ENCODE measurements at regions not wholly inside any gene's neighbourhood (a gene's known extent, or its start where the extent isn't known, plus 50 kb on each side); places are given as distances from the start of the nearest gene placed in this dataset.

DNA sequence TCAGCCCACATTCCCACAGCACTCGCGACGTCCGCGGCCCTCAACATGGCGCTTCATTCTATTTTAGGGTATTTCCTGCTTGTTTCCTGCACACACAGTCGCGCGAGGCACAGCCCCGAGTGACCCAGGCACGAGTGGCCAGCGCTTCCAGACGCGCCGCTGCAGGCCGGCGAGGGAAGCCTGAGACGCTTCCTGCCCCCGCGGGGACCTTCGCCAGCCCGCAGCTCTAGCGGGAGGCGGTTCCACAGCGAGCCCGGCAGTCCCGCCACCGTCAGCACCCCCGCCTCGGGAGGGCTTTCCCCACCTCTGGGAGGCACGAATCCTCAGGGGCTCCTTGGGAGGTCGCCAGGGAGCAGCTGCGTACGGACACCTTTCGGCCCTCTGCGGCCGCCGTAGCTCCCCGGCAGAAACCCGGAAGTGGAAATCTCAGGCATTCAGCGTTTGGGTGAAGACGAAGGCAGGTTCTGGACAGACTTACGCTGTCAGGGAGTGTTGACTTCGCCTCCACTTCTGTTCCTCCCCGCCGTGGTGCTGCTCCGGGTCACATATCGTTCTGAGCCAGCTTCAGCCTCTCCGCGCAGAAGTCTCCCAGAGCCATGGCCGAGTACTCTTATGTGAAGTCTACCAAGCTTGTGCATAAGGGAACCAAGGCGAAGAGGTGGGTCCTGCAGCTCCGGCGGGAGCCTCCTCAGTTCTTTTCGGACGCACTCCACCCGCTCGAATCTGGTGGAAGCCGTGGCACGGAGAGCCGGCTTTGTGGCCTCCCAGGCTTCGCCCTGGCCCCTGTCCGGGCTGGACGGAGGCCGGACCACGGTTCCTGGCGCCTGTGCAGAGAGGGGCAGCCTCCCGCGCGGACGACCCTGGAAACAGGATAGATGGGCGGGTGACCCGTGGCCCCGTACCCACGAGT is 2925.9 kb upstream of the OR11H1 start (continued):
- TF ChIP-seq SNIP1 (IDR thresholded peaks at IDR 0.05; ENCODE audit: low read depth) = no peak
- no peak for TF ChIP-seq PRMT5 (CRISPR knock-in tag; IDR thresholded peaks at IDR 0.05)
- no peak for TF ChIP-seq YBX1 (IDR thresholded peaks at IDR 0.05)
- no peak for TF ChIP-seq GATAD2A (IDR thresholded peaks at IDR 0.05)
- TF ChIP-seq STAT5B (CRISPR knock-in tag; IDR thresholded peaks at IDR 0.05) = no peak
- no peak for TF ChIP-seq EWSR1 (IDR thresholded peaks at IDR 0.05; ENCODE audit: borderline replicate concordance, low read depth, partially characterized antibody)
- TF ChIP-seq, protein P1, sequence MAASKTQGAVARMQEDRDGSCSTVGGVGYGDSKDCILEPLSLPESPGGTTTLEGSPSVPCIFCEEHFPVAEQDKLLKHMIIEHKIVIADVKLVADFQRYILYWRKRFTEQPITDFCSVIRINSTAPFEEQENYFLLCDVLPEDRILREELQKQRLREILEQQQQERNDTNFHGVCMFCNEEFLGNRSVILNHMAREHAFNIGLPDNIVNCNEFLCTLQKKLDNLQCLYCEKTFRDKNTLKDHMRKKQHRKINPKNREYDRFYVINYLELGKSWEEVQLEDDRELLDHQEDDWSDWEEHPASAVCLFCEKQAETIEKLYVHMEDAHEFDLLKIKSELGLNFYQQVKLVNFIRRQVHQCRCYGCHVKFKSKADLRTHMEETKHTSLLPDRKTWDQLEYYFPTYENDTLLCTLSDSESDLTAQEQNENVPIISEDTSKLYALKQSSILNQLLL (CRISPR knock-in tag; IDR thresholded peaks at IDR 0.05; ENCODE audit: borderline replicate concordance) = no peak
- no peak for TF ChIP-seq ZBTB1 (CRISPR knock-in tag; IDR thresholded peaks at IDR 0.05; ENCODE audit: borderline replicate concordance, low read depth)
- TF ChIP-seq ZFX (CRISPR knock-in tag; IDR thresholded peaks at IDR 0.05) = peak; percentile 83
- peak; percentile 76 for TF ChIP-seq DIDO1 (tag; IDR thresholded peaks at IDR 0.05; ENCODE audit: low read depth)
- no peak for TF ChIP-seq TEAD2 (tag; IDR thresholded peaks at IDR 0.05)
- TF ChIP-seq MBD1 (CRISPR knock-in tag; IDR thresholded peaks at IDR 0.05) = no peak
- no peak; the same call in 1 of the 2 replicates for TF ChIP-seq E2F3 (CRISPR knock-in tag; IDR thresholded peaks at IDR 0.05)
- peak; percentile 85 for TF ChIP-seq GABPA (tag; conservative IDR thresholded peaks at IDR 0.05; ENCODE audit: low read depth)
- TF ChIP-seq ZC3H11A (IDR thresholded peaks at IDR 0.05; ENCODE audit: low read depth, low read length) = no peak
- TF ChIP-seq KLF10 (CRISPR knock-in tag; IDR thresholded peaks at IDR 0.05) = no peak
- no peak for TF ChIP-seq ZKSCAN3 (CRISPR knock-in tag; IDR thresholded peaks at IDR 0.05)
- peak; percentile 45; the same call in 1 of the 2 replicates for TF ChIP-seq CREB3L1 (IDR thresholded peaks at IDR 0.05; ENCODE audit: borderline replicate concordance, low read depth)
- peak; percentile 65; the same call in 1 of the 2 replicates for TF ChIP-seq SPI1 (IDR thresholded peaks at IDR 0.05; ENCODE audit: borderline replicate concordance, low read depth, low read length)
- TF ChIP-seq ZNF764 (CRISPR knock-in tag; IDR thresholded peaks at IDR 0.05; ENCODE audit: low read depth) = no peak
- peak; percentile 38; the same call in 1 of the 2 replicates for TF ChIP-seq POLR2AphosphoS5 (IDR thresholded peaks at IDR 0.05; ENCODE audit: control insufficient read depth, insufficient read depth, low read depth, low read length)
- TF ChIP-seq KDM4B (IDR thresholded peaks at IDR 0.05; ENCODE audit: borderline replicate concordance in 2 of 2, low read depth in 1 of 2) = peak in 1 of 2 experiments; percentile 69; a peak in 1 of 4 replicates
- peak; percentile 98 for TF ChIP-seq ELF2 (CRISPR knock-in tag; IDR thresholded peaks at IDR 0.05)
